WERI-Rb-1 (cell line): ENCODE measurements at regions not wholly inside any gene's neighbourhood (a gene's known extent, or its start where the extent isn't known, plus 50 kb on each side); places are given as distances from the start of the nearest gene placed in this dataset.

ENCODE experiments used
- DNase-seq: peaks from one replicate; pipeline ENCODE4 v3.0.0-alpha.2; 2020
- H3K27ac ChIP-seq: fragments of 250-450 bp; sonication (Bioruptor Pico); 2 replicates; pipeline ENCODE4 v1.5.1; 2020; ENCODE audit warnings: mild to moderate bottlenecking, moderate library complexity
- H3K27me3 ChIP-seq: fragments of 250-450 bp; sonication (Bioruptor Pico); 2 replicates; pipeline ENCODE4 v1.5.1; 2021; ENCODE audit warnings: mild to moderate bottlenecking, low read depth, moderate library complexity; ENCODE audit not compliant: insufficient read depth, severe bottlenecking
- H3K36me3 ChIP-seq: fragments of 250-450 bp; sonication (Bioruptor Pico); 2 replicates; pipeline ENCODE4 v1.5.1; 2020; ENCODE audit warnings: mild to moderate bottlenecking, moderate library complexity
- H3K4me3 ChIP-seq: 2 replicates; pipeline ENCODE4 v1.5.1; 2011; ENCODE audit warnings: low read depth, mild to moderate bottlenecking, control low read depth, low read length
- H3K9me3 ChIP-seq: fragments of 250-450 bp; sonication (Bioruptor Pico); 2 replicates; pipeline ENCODE4 v1.5.1; 2021; ENCODE audit warnings: mild to moderate bottlenecking, moderate library complexity; ENCODE audit not compliant: severe bottlenecking
- TF ChIP-seq, protein P1 (sequence below): IDR thresholded peaks from 2 replicates; pipeline ENCODE4 v1.5.1; 2011; ENCODE audit warnings: low read depth, mild to moderate bottlenecking, control low read depth, inconsistent platforms, low read length

DNA sequence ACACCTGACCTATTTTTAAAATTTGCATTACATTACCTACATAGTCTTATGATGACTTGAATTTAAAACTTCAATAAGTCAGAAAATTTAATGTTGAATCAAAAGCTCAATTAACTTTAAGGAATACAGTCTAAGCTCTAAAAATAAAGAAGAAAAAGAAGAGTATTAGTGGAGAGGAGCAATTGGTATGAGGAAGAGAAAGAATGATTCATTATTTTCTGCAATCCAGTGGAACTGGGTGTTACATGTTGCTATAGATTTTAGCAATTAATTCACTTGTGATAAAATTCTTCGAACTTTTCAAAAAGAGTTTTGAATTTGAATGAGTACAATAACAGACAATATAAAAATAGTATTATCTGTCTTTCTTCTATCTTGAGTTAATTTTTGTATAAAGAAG lies 158.9 kb upstream of the POT1 start:
- Histone ChIP-seq H3K36me3 (no peaks in the 10 kb centered on the region), H3K4me3 (no peak overlapping the region), H3K9me3 (no peaks in the 10 kb centered on the region), H3K27ac (no peak overlapping the region), H3K27me3 (no peaks in the 10 kb centered on the region)
- TF ChIP-seq, protein P1, sequence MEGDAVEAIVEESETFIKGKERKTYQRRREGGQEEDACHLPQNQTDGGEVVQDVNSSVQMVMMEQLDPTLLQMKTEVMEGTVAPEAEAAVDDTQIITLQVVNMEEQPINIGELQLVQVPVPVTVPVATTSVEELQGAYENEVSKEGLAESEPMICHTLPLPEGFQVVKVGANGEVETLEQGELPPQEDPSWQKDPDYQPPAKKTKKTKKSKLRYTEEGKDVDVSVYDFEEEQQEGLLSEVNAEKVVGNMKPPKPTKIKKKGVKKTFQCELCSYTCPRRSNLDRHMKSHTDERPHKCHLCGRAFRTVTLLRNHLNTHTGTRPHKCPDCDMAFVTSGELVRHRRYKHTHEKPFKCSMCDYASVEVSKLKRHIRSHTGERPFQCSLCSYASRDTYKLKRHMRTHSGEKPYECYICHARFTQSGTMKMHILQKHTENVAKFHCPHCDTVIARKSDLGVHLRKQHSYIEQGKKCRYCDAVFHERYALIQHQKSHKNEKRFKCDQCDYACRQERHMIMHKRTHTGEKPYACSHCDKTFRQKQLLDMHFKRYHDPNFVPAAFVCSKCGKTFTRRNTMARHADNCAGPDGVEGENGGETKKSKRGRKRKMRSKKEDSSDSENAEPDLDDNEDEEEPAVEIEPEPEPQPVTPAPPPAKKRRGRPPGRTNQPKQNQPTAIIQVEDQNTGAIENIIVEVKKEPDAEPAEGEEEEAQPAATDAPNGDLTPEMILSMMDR: no peak
- no peak for DNase-seq

DNA sequence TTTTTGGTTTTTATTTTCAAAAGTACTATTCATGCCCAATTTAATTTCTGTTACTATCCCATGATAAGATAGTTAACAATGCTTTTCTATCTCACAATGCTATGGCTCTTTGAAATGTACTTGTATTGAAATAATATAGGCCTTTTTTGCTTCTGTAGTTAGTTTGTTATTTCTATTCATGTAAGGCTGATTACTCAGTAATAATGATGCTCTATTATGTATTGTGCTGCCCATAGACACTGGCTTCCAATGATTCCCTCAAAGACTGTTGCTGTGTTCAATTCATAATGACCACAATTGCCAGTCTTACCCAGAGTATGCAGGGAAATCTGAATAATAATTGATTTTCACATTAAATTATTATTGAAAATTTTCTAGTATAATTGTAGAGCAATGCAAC lies 155.5 kb upstream of the POT1 start:
- H3K4me3 ChIP-seq: no peak overlapping the region
- DNase-seq: no peak
- TF ChIP-seq, protein P1: no peak

DNA sequence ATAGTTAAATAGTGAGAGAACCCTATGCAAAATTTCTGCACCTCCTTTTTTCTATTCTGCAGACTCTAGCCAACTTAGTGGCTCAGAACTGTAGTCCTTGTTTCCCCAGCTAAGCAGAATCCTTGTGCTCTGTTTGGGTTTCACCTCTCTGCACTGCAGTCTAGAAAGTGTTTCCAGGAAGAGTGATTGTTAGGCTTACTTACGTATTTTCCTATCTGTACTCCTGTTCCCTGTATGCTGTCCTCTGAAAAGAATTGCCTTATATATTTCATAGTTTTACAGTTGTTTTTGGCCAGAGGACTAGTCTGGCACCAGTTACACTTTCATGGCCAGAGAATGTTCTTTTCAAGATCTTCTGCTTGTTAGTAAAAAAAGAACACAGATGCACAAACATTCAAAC lies 154.6 kb upstream of the POT1 start:
- DNase-seq: no peak
- H3K36me3 ChIP-seq: no peaks in the 10 kb centered on the region
- TF ChIP-seq, protein P1: no peak

More for the DNA sequence above, 155.5 kb upstream of the POT1 start:
- no peaks in the 10 kb centered on the region for H3K27me3 ChIP-seq
- H3K9me3 ChIP-seq: no peaks in the 10 kb centered on the region
- no peak overlapping the region for H3K27ac ChIP-seq
- H3K36me3 ChIP-seq: no peaks in the 10 kb centered on the region

DNA sequence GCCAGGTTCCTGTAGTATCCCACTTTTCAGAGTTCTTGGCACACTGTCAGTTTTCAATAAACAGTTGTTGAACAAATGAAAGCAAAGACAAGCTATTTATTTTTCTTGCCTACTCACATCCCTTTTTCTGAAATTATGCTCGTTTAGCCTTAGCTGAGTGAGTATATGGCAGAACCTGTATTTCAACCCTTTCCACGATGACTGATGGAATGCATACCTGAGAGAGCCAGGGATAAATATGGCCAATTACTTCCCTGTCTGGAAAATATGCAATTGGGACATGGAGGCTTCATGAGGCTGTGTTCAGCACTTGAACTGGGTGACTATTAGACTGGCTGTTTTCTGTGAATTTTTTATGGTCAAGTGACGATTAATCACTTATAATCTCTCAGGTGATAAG lies 144.5 kb upstream of the POT1 start:
- H3K9me3 ChIP-seq: no peaks in the 10 kb centered on the region
- no peaks in the 10 kb centered on the region for H3K27me3 ChIP-seq
- H3K36me3 ChIP-seq: no peaks in the 10 kb centered on the region
- H3K27ac ChIP-seq: no peak overlapping the region
- TF ChIP-seq, protein P1: no peak
- no peak for DNase-seq
- no peak overlapping the region for H3K4me3 ChIP-seq

More for the DNA sequence above, 154.6 kb upstream of the POT1 start:
- no peaks in the 10 kb centered on the region for H3K9me3 ChIP-seq
- H3K27ac ChIP-seq: no peak overlapping the region
- no peaks in the 10 kb centered on the region for H3K27me3 ChIP-seq
- no peak overlapping the region for H3K4me3 ChIP-seq

DNA sequence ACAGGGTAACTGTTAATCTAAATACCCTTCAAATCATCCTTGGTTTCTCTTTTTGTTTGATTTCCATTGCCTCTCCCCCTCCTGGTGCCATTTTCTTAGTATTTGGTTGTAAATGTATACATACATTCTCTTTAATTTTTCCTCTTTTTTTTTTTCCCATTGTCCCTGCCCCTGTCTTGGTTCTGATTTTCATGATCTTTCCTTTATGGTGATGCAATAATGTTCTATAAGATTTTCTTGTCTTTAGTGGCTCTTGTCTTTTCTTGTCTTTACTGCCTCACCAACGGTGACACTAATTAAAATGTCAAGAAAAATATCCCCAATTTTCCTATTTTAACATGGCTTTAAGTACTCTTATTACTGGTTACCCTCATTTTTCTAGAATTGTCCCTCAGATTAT lies 135.9 kb upstream of the POT1 start:
- H3K4me3 ChIP-seq: no peak overlapping the region
- no peaks in the 10 kb centered on the region for H3K27me3 ChIP-seq
- no peaks in the 10 kb centered on the region for H3K36me3 ChIP-seq
- no peak for DNase-seq
- H3K27ac ChIP-seq: no peak overlapping the region
- TF ChIP-seq, protein P1: no peak
- H3K9me3 ChIP-seq: peaks cover 4% of the 10 kb centered on the region

DNA sequence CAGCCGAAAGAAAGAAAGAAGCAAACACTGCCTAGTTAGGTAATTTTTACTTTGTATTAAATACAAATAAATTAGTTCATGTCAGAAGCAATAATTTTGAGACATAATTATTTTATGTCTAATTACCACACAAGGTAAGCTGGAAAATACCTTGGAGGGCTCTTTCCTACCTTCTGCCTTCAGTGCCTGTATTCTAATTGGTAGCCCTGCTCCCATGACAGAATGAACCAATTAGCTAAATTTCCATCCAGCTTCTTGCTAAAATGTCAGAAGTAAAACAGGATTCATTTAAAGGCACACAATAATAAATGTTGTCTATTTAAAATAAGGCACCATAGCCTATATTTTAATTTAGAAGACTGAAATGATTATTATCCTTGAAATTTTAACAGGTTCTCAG lies 135.4 kb upstream of the POT1 start:
- DNase-seq: no peak

More for the DNA sequence above, 135.4 kb upstream of the POT1 start:
- TF ChIP-seq, protein P1: no peak
- H3K4me3 ChIP-seq: no peak overlapping the region
- H3K36me3 ChIP-seq: no peaks in the 10 kb centered on the region
- H3K9me3 ChIP-seq: peaks cover 4% of the 10 kb centered on the region
- H3K27ac ChIP-seq: no peak overlapping the region
- H3K27me3 ChIP-seq: no peaks in the 10 kb centered on the region
